ENCODE measurements at regions not wholly inside any gene's neighbourhood (a gene's known extent, or its start where the extent isn't known, plus 50 kb on each side); places are given as distances from the start of the nearest gene placed in this dataset.

- Histone ChIP-seq H3K27me3 (ENCODE audit: control insufficient read depth in 2 of 2, insufficient read depth in 2 of 2, low read length in 2 of 2) (peaks cover 0 to under 1% of the 10 kb centered on the region in 2 experiments), H3K9ac (replicated peaks; ENCODE audit: extremely low read depth, insufficient read depth, low read length) (no peak overlapping the region), H3K9me1 (replicated peaks; ENCODE audit: control insufficient read depth, extremely low read depth, insufficient read depth, low read length) (no peaks in the 10 kb centered on the region), H3K4me3 (replicated peaks in 1 of 3; ENCODE audit: insufficient read depth in 1 of 3, low read depth in 1 of 3, low read length in 3 of 3) (no peak overlapping the region), H4K20me1 (replicated peaks; ENCODE audit: control insufficient read depth, extremely low read depth, insufficient read depth, low read length) (no peaks in the 10 kb centered on the region), H3K79me2 (ENCODE audit: control insufficient read depth, insufficient read depth, low read length) (no peaks in the 10 kb centered on the region), H3K36me3 (ENCODE audit: control insufficient read depth in 2 of 2, extremely low read depth in 1 of 2, insufficient read depth in 2 of 2, low read length in 2 of 2) (no peaks in the 10 kb centered on the region), H3K4me2 (ENCODE audit: insufficient read depth, low read length) (no peak overlapping the region), H3K4me1 (ENCODE audit: control insufficient read depth, extremely low read depth, insufficient read depth, low read length) (no peaks in the 10 kb centered on the region), H2AFZ (ENCODE audit: low read depth, low read length) (no peak overlapping the region), H3K27ac (ENCODE audit: insufficient read depth, low read depth, low read length) (no peak overlapping the region), H3K9me3 (replicated peaks; ENCODE audit: control insufficient read depth, insufficient read depth, low read length) (no peaks in the 10 kb centered on the region)
- dilution Hi-C loops (cut with MboI; ENCODE audit: extremely low pct_ligation_motif_present, low sequenced_read_pairs) (no loop called here), intact Hi-C loops (cut with micrococcal nuclease) (no loop called here)
- no peak for TF ChIP-seq EZH2 (IDR thresholded peaks at IDR 0.05; ENCODE audit: borderline replicate concordance, low read depth, low read length, severe bottlenecking)
- no peak for TF ChIP-seq POLR2A (IDR thresholded peaks at IDR 0.05; ENCODE audit: low read depth, low read length)
- TF ChIP-seq MAX (IDR thresholded peaks at IDR 0.05; ENCODE audit: insufficient read depth, insufficient read length) = no peak
- POLR2A ChIA-PET = no interaction called here
- BruUV-seq (replicated peaks) = no TSS peak
- DNase-seq (ENCODE audit: low read depth, low spot score) (no peak), FAIRE-seq (no peak)
- CTCF ChIA-PET = interaction anchor here (1.6 kb wide), 1 partner anchor 9 kb away, joined by 4 read pairs; no protein-coding TSS in a partner anchor
Measured at GRCh38 chr5:62084391-62084790, 221.6 kb upstream of the KIF2A start.

GRCh38 chr5:62090953-62091352, 215.1 kb upstream of the KIF2A start:
- Histone ChIP-seq H3K79me2 (ENCODE audit: control insufficient read depth, insufficient read depth, low read length) (no peaks in the 10 kb centered on the region), H2AFZ (ENCODE audit: low read depth, low read length) (no peak overlapping the region), H3K9ac (replicated peaks; ENCODE audit: extremely low read depth, insufficient read depth, low read length) (no peak overlapping the region), H3K4me1 (ENCODE audit: control insufficient read depth, extremely low read depth, insufficient read depth, low read length) (no peaks in the 10 kb centered on the region), H3K9me3 (replicated peaks; ENCODE audit: control insufficient read depth, insufficient read depth, low read length) (no peaks in the 10 kb centered on the region), H3K27me3 (ENCODE audit: control insufficient read depth in 2 of 2, insufficient read depth in 2 of 2, low read length in 2 of 2) (peaks cover 0 to 5% of the 10 kb centered on the region in 2 experiments), H3K4me3 (replicated peaks in 1 of 3; ENCODE audit: insufficient read depth in 1 of 3, low read depth in 1 of 3, low read length in 3 of 3) (no peak overlapping the region), H3K9me1 (replicated peaks; ENCODE audit: control insufficient read depth, extremely low read depth, insufficient read depth, low read length) (no peaks in the 10 kb centered on the region), H3K4me2 (ENCODE audit: insufficient read depth, low read length) (no peak overlapping the region), H3K27ac (ENCODE audit: insufficient read depth, low read depth, low read length) (no peak overlapping the region), H4K20me1 (replicated peaks; ENCODE audit: control insufficient read depth, extremely low read depth, insufficient read depth, low read length) (no peaks in the 10 kb centered on the region), H3K36me3 (ENCODE audit: control insufficient read depth in 2 of 2, extremely low read depth in 1 of 2, insufficient read depth in 2 of 2, low read length in 2 of 2) (no peaks in the 10 kb centered on the region)
- dilution Hi-C loops (cut with MboI; ENCODE audit: extremely low pct_ligation_motif_present, low sequenced_read_pairs) (no loop called here), intact Hi-C loops (cut with micrococcal nuclease) (no loop called here)
- POLR2A ChIA-PET = no interaction called here
- no TSS peak for BruUV-seq (replicated peaks)
- DNase-seq (ENCODE audit: low read depth, low spot score) (no peak), FAIRE-seq (no peak)
- CTCF ChIA-PET = no interaction called here
- TF ChIP-seq FOS (IDR thresholded peaks at IDR 0.05; ENCODE audit: borderline replicate concordance, insufficient read depth, low read length) = no peak
